ENCODE measurements at regions not wholly inside any gene's neighbourhood (a gene's known extent, or its start where the extent isn't known, plus 50 kb on each side); places are given as distances from the start of the nearest gene placed in this dataset.
"Not testable (repeated sequence)": the region's sequence is repeated elsewhere in the genome, so short reads cannot be mapped to it uniquely, and the experiment has no call there.

DNA sequence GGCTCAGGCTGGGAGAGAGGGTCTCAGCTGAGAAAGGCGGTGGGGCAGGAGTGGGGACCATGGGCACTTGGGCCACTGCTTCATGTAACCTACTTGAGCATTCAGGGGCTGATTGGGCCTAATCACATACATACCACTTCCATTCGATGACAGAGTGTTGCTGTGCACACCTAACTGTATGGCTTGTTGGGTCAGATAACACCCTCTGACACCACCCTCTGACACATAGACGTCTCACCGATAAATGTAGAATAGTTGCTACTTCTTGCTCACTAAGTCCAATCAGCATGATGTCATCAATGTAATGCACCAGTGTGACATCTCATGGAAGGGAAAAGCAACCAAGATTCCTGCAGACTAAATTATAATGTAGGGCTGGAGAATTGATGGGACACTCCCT, 252.9 kb upstream of the SGCG start:
- TF ChIP-seq, protein P1, sequence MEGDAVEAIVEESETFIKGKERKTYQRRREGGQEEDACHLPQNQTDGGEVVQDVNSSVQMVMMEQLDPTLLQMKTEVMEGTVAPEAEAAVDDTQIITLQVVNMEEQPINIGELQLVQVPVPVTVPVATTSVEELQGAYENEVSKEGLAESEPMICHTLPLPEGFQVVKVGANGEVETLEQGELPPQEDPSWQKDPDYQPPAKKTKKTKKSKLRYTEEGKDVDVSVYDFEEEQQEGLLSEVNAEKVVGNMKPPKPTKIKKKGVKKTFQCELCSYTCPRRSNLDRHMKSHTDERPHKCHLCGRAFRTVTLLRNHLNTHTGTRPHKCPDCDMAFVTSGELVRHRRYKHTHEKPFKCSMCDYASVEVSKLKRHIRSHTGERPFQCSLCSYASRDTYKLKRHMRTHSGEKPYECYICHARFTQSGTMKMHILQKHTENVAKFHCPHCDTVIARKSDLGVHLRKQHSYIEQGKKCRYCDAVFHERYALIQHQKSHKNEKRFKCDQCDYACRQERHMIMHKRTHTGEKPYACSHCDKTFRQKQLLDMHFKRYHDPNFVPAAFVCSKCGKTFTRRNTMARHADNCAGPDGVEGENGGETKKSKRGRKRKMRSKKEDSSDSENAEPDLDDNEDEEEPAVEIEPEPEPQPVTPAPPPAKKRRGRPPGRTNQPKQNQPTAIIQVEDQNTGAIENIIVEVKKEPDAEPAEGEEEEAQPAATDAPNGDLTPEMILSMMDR (IDR thresholded peaks at IDR 0.05) = not testable (repeated sequence)
- not testable (repeated sequence) for TF ChIP-seq POLR2A, POLR2AphosphoS5 (IDR thresholded peaks at IDR 0.05)
